Endodermal cell (in vitro differentiated cells): ENCODE measurements at regions not wholly inside any gene's neighbourhood (a gene's known extent, or its start where the extent isn't known, plus 50 kb on each side); places are given as distances from the start of the nearest gene placed in this dataset.

ENCODE experiments used
- DNase-seq: peaks from one replicate; pipeline ENCODE4 v3.0.0-alpha.2; 2017
- H3K27ac ChIP-seq: 2 replicates; pipeline ENCODE4 v1.5.1; 2013; ENCODE audit warnings: mild to moderate bottlenecking, low read depth, low read length, moderate library complexity
- H3K27me3 ChIP-seq: 2 replicates; pipeline ENCODE4 v1.6.1; 2013; ENCODE audit warnings: mild to moderate bottlenecking, low read length, moderate library complexity; ENCODE audit not compliant: insufficient read depth, control insufficient read depth, poor library complexity, severe bottlenecking
- H3K36me3 ChIP-seq: 2 replicates; pipeline ENCODE4 v1.7.0; 2013; ENCODE audit warnings: mild to moderate bottlenecking, low read length, moderate library complexity; ENCODE audit not compliant: control insufficient read depth, insufficient read depth
- H3K4me1 ChIP-seq: one replicate; pipeline ENCODE4 v1.7.0; 2013; ENCODE audit warnings: low read length; ENCODE audit not compliant: control insufficient read depth, insufficient read depth
- H3K4me3 ChIP-seq: 2 replicates; pipeline ENCODE4 v1.5.1; 2013; ENCODE audit warnings: mild to moderate bottlenecking, low read length, moderate library complexity
- H3K9ac ChIP-seq: 2 replicates; pipeline ENCODE4 v1.6.1; 2013; ENCODE audit warnings: mild to moderate bottlenecking, low read length, moderate library complexity; ENCODE audit not compliant: poor library complexity, severe bottlenecking; ENCODE audit errors: extremely low read depth
- H3K9me3 ChIP-seq: 2 replicates; pipeline ENCODE4 v1.6.1; 2013; ENCODE audit warnings: mild to moderate bottlenecking, low read length, moderate library complexity; ENCODE audit not compliant: control insufficient read depth
- H3K27ac Mint-ChIP-seq: 2 replicates; pipeline ENCODE4 v1.8.0; 2020; ENCODE audit warnings: mixed read lengths
- H3K27me3 Mint-ChIP-seq: 2 replicates; pipeline ENCODE4 v1.8.0; 2021; ENCODE audit warnings: mild to moderate bottlenecking, mixed read lengths; ENCODE audit not compliant: insufficient read depth
- H3K36me3 Mint-ChIP-seq: 2 replicates; pipeline ENCODE4 v1.8.0; 2020; ENCODE audit warnings: low read depth, mixed read lengths
- H3K4me1 Mint-ChIP-seq: 2 replicates; pipeline ENCODE4 v1.8.0; 2020; ENCODE audit warnings: mixed read lengths
- H3K4me3 Mint-ChIP-seq: 2 replicates; pipeline ENCODE4 v1.8.0; 2020; ENCODE audit warnings: mild to moderate bottlenecking, moderate library complexity, mixed read lengths
- H3K9me3 Mint-ChIP-seq: 2 replicates; pipeline ENCODE4 v1.8.0; 2020; ENCODE audit warnings: mild to moderate bottlenecking, mixed read lengths
- CTCF ChIP-seq: fragments of 200-600 bp; sonication (generic); conservative IDR thresholded peaks from 2 replicates; pipeline ENCODE4 v1.5.0; 2021; ENCODE audit warnings: antibody characterized with exemption, mild to moderate bottlenecking
- WGBS, 2 experiments: methylation state at CpG; one replicate each; pipeline versions ENCODE4 v1.1.5 to v1.1.7; 2013; ENCODE audit warnings: missing lambda C conversion rate in 2 of 2, mixed read lengths in 1 of 2; ENCODE audit not compliant: insufficient coverage in 1 of 2, insufficient read length in 1 of 2; 5-methylcytosine and 5-hydroxymethylcytosine counted together

- no peak for TF ChIP-seq CTCF
- Histone ChIP-seq H3K4me1 (peaks cover 8% of the 10 kb centered on the region), H3K27me3 (no peaks in the 10 kb centered on the region), H3K9me3 (no peaks in the 10 kb centered on the region), H3K27ac (no peak overlapping the region), H3K4me3 (no peak overlapping the region), H3K9ac (no peak overlapping the region), H3K36me3 (no peaks in the 10 kb centered on the region)
- peak; percentile 83 for DNase-seq
- Mint-ChIP-seq H3K9me3 (no peaks in the 10 kb centered on the region), H3K4me3 (no peak overlapping the region), H3K4me1 (peaks cover 35% of the 10 kb centered on the region), H3K27ac (peak overlapping the region; percentile 29), H3K36me3 (no peaks in the 10 kb centered on the region), H3K27me3 (no peaks in the 10 kb centered on the region)
- 72 to 78% methylated on average over 5 to 11 of the region's 11 CpGs for WGBS, 2 experiments
These were observed 1151.0 kb downstream of the DIAPH3 start for GRCh38 chr13:59012731-59013130.

DNA sequence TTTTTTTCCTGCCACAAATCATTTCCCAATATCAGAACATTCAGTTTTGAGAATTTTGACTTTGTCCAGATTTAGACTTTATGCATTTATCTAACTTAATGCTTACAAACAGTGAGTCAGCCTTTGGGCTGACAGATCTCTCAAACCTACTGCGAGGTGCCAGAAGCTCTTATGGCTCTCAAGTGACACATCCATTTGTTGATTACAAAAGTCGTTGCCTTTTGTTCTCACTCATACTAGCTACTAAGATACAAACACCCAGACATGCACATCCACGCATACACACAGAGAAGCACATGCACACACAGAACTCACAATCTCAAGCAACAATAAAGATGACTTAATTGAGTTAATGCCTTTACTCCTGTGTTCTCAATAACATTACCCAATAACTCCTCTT is 1147.5 kb downstream of the DIAPH3 start:
- Mint-ChIP-seq H3K36me3 (no peaks in the 10 kb centered on the region), H3K4me3 (no peak overlapping the region), H3K27ac (no peak overlapping the region), H3K4me1 (peaks cover 37% of the 10 kb centered on the region), H3K27me3 (no peaks in the 10 kb centered on the region), H3K9me3 (no peaks in the 10 kb centered on the region)
- WGBS, 2 experiments: 75 to 92% methylated on average over 2 to 3 of the region's 3 CpGs
- Histone ChIP-seq H3K36me3 (no peaks in the 10 kb centered on the region), H3K4me3 (no peak overlapping the region), H3K27me3 (no peaks in the 10 kb centered on the region), H3K9ac (no peak overlapping the region), H3K27ac (no peak overlapping the region), H3K9me3 (no peaks in the 10 kb centered on the region), H3K4me1 (peaks cover 12% of the 10 kb centered on the region)
- no peak for TF ChIP-seq CTCF
- no peak for DNase-seq

GRCh38 chr13:59024434-59024833 is 1139.3 kb downstream of the DIAPH3 start:
- H3K4me1 ChIP-seq: no peaks in the 10 kb centered on the region
- H3K36me3 Mint-ChIP-seq: no peaks in the 10 kb centered on the region
- no peaks in the 10 kb centered on the region for H3K4me1 Mint-ChIP-seq
- no peaks in the 10 kb centered on the region for H3K9me3 ChIP-seq
- TF ChIP-seq CTCF: no peak
- no peak overlapping the region for H3K4me3 ChIP-seq
- no peak overlapping the region for H3K9ac ChIP-seq
- 84% methylated on average over 3 of the region's 3 CpGs; no CpG with 5 or more reads in 1 of the 2 experiments for WGBS, 2 experiments
- no peak overlapping the region for H3K27ac ChIP-seq
- H3K4me3 Mint-ChIP-seq: no peak overlapping the region
- H3K27me3 Mint-ChIP-seq: no peaks in the 10 kb centered on the region
- DNase-seq: no peak
- no peaks in the 10 kb centered on the region for H3K27me3 ChIP-seq
- H3K36me3 ChIP-seq: no peaks in the 10 kb centered on the region
- H3K9me3 Mint-ChIP-seq: peaks cover 5% of the 10 kb centered on the region
- no peak overlapping the region for H3K27ac Mint-ChIP-seq
